Neural progenitor cell (in vitro differentiated cells): ENCODE measurements at regions not wholly inside any gene's neighbourhood (a gene's known extent, or its start where the extent isn't known, plus 50 kb on each side); places are given as distances from the start of the nearest gene placed in this dataset.

Source experiments
- DNase-seq: peaks from one replicate; pipeline ENCODE4 v3.0.0-alpha.2; 2016; ENCODE audit warnings: low spot score
- H2AFZ ChIP-seq: fragments of 200-600 bp; sonication (generic); replicated peaks from 2 replicates; pipeline ENCODE4 v1.6.1; 2016; ENCODE audit warnings: antibody characterized with exemption
- H3F3A ChIP-seq: fragments of 200-600 bp; sonication (generic); 2 replicates; pipeline ENCODE4 v1.6.1; 2016; ENCODE audit warnings: antibody characterized with exemption, low read depth
- H3K27ac ChIP-seq: fragments of 200-600 bp; sonication (generic); 2 replicates; pipeline ENCODE4 v1.5.1; 2016; ENCODE audit warnings: mild to moderate bottlenecking
- H3K27me3 ChIP-seq: fragments of 200-600 bp; sonication (generic); 2 replicates; pipeline ENCODE4 v1.6.1; 2016; ENCODE audit warnings: mild to moderate bottlenecking, moderate library complexity
- H3K36me3 ChIP-seq: fragments of 200-600 bp; sonication (generic); 2 replicates; pipeline ENCODE4 v1.5.1; 2016
- H3K4me1 ChIP-seq: fragments of 200-600 bp; sonication (generic); 2 replicates; pipeline ENCODE4 v1.6.1; 2016; ENCODE audit warnings: mixed run types
- H3K4me2 ChIP-seq: fragments of 200-600 bp; sonication (generic); 2 replicates; pipeline ENCODE4 v1.6.1; 2016
- H3K4me3 ChIP-seq: fragments of 200-600 bp; sonication (generic); 2 replicates; pipeline ENCODE4 v1.5.1; 2016
- H3K79me2 ChIP-seq: fragments of 200-600 bp; sonication (generic); 2 replicates; pipeline ENCODE4 v1.6.1; 2016; ENCODE audit warnings: low read depth
- H3K9ac ChIP-seq: fragments of 200-600 bp; sonication (generic); 2 replicates; pipeline ENCODE4 v1.6.1; 2016
- H3K9me3 ChIP-seq: fragments of 200-600 bp; sonication (generic); 2 replicates; pipeline ENCODE4 v1.5.1; 2016; ENCODE audit warnings: low read depth
- H4K20me1 ChIP-seq: fragments of 200-600 bp; sonication (generic); 2 replicates; pipeline ENCODE4 v1.6.1; 2016; ENCODE audit warnings: low read depth
- H3K27ac Mint-ChIP-seq: 3 replicates; pipeline ENCODE4 v1.8.0; 2021; ENCODE audit warnings: mixed read lengths
- H3K27me3 Mint-ChIP-seq: 2 replicates; pipeline ENCODE4 v1.8.0; 2022; ENCODE audit warnings: low read depth, mild to moderate bottlenecking, inconsistent platforms, moderate library complexity, mixed read lengths; ENCODE audit not compliant: insufficient read depth
- H3K36me3 Mint-ChIP-seq: 3 replicates; pipeline ENCODE4 v1.8.0; 2021; ENCODE audit warnings: mixed read lengths
- H3K4me1 Mint-ChIP-seq: 3 replicates; pipeline ENCODE4 v1.8.0; 2021; ENCODE audit warnings: mixed read lengths
- H3K4me3 Mint-ChIP-seq: 3 replicates; pipeline ENCODE4 v1.8.0; 2021; ENCODE audit warnings: mild to moderate bottlenecking, moderate library complexity, mixed read lengths
- H3K9me3 Mint-ChIP-seq: 3 replicates; pipeline ENCODE4 v1.8.0; 2020; ENCODE audit warnings: mixed read lengths
- CTCF ChIP-seq: fragments of 200-600 bp; sonication (generic); IDR thresholded peaks from 2 replicates; pipeline ENCODE4 v1.5.1; 2017; ENCODE audit warnings: antibody characterized with exemption, mild to moderate bottlenecking
- EZH2 ChIP-seq: fragments of 200-600 bp; sonication (generic); IDR thresholded peaks from 2 replicates; pipeline ENCODE4 v1.6.1; 2017; ENCODE audit warnings: antibody characterized with exemption, mild to moderate bottlenecking, moderate library complexity
- EZH2phosphoT487 ChIP-seq: fragments of 200-600 bp; sonication (generic); IDR thresholded peaks from 2 replicates; pipeline ENCODE4 v1.6.1; 2017; ENCODE audit warnings: antibody characterized with exemption

- no peak overlapping the region for H3K9ac ChIP-seq
- Mint-ChIP-seq H3K4me1 (no peaks in the 10 kb centered on the region), H3K9me3 (no peaks in the 10 kb centered on the region), H3K27ac (no peak overlapping the region), H3K36me3 (no peaks in the 10 kb centered on the region), H3K4me3 (no peak overlapping the region), H3K27me3 (no peaks in the 10 kb centered on the region)
- H3K9me3 ChIP-seq, result no peaks in the 10 kb centered on the region
- no peak overlapping the region for H3K27ac ChIP-seq
- no peaks in the 10 kb centered on the region for H3K36me3 ChIP-seq
- no peaks in the 10 kb centered on the region for H3K79me2 ChIP-seq
- TF ChIP-seq CTCF (no peak), EZH2phosphoT487 (no peak), EZH2 (no peak)
- no peak overlapping the region for H2AFZ ChIP-seq
- no peaks in the 10 kb centered on the region for H4K20me1 ChIP-seq
- H3K4me1 ChIP-seq, result no peaks in the 10 kb centered on the region
- H3K4me2 ChIP-seq, result no peak overlapping the region
- H3K27me3 ChIP-seq, result no peaks in the 10 kb centered on the region
- no peak for DNase-seq
- no peak overlapping the region for H3K4me3 ChIP-seq
- H3F3A ChIP-seq, result no peaks in the 10 kb centered on the region
These were observed 140.1 kb upstream of the CPM start for GRCh38 chr12:69073035-69073434.

GRCh38 chr12:69074556-69075349 is 141.8 kb upstream of the CPM start:
- Mint-ChIP-seq H3K36me3 (no peaks in the 10 kb centered on the region), H3K4me1 (no peaks in the 10 kb centered on the region), H3K9me3 (no peaks in the 10 kb centered on the region), H3K4me3 (no peak overlapping the region), H3K27me3 (peaks cover 2% of the 10 kb centered on the region), H3K27ac (no peak overlapping the region)
- H3K4me2 ChIP-seq, result no peak overlapping the region
- H3K79me2 ChIP-seq, result no peaks in the 10 kb centered on the region
- H3K4me1 ChIP-seq, result no peaks in the 10 kb centered on the region
- no peaks in the 10 kb centered on the region for H3K27me3 ChIP-seq
- H2AFZ ChIP-seq, result no peak overlapping the region
- no peaks in the 10 kb centered on the region for H4K20me1 ChIP-seq
- H3K27ac ChIP-seq, result no peak overlapping the region
- TF ChIP-seq EZH2 (no peak), EZH2phosphoT487 (no peak), CTCF (no peak)
- H3K4me3 ChIP-seq, result no peak overlapping the region
- DNase-seq, result no peak
- H3F3A ChIP-seq, result no peaks in the 10 kb centered on the region
- no peaks in the 10 kb centered on the region for H3K36me3 ChIP-seq
- no peak overlapping the region for H3K9ac ChIP-seq
- H3K9me3 ChIP-seq, result no peaks in the 10 kb centered on the region

GRCh38 chr12:69083689-69084088 is 150.7 kb upstream of the CPM start:
- H3K4me1 ChIP-seq, result peaks cover 14% of the 10 kb centered on the region
- H4K20me1 ChIP-seq, result no peaks in the 10 kb centered on the region
- no peak overlapping the region for H3K27ac ChIP-seq
- H3K36me3 ChIP-seq, result no peaks in the 10 kb centered on the region
- no peak overlapping the region for H3K9ac ChIP-seq
- no peak overlapping the region for H2AFZ ChIP-seq
- H3K27me3 ChIP-seq, result no peaks in the 10 kb centered on the region
- H3K4me2 ChIP-seq, result no peak overlapping the region
- H3K9me3 ChIP-seq, result no peaks in the 10 kb centered on the region
- Mint-ChIP-seq H3K4me1 (peaks cover 14% of the 10 kb centered on the region), H3K27me3 (peaks cover 2% of the 10 kb centered on the region), H3K27ac (no peak overlapping the region), H3K4me3 (no peak overlapping the region), H3K36me3 (no peaks in the 10 kb centered on the region), H3K9me3 (peaks cover 4% of the 10 kb centered on the region)
- no peak for DNase-seq
- H3K79me2 ChIP-seq, result no peaks in the 10 kb centered on the region
- TF ChIP-seq CTCF (no peak), EZH2 (no peak), EZH2phosphoT487 (no peak)
- no peak overlapping the region for H3K4me3 ChIP-seq
- peaks cover 16% of the 10 kb centered on the region for H3F3A ChIP-seq
